ENCODE measurements at regions not wholly inside any gene's neighbourhood (a gene's known extent, or its start where the extent isn't known, plus 50 kb on each side); places are given as distances from the start of the nearest gene placed in this dataset.

DNA sequence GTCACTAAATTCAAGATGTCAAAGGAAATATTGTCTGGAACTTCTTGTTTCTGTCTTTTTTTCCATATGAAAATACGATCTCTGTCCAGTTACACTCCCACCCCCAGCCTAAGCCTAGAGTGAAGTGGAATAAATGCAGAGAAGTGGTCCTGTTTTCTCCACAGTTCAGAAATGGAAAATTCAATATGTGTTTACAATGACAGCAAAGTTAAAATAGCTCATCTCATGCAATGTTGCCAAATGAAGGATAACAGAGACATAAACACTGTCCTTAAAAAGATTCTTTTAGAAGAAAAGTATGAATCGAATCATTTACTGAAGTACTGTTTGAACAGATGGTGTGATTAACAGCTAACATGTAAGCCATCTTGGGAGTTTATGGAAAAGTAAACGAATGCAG lies 160.8 kb upstream of the STK26 start:
- Histone ChIP-seq H3K9me1 (replicated peaks; ENCODE audit: control insufficient read depth, extremely low read depth, insufficient read depth, low read length) (no peaks in the 10 kb centered on the region), H2AFZ (ENCODE audit: low read depth, low read length) (no peak overlapping the region), H3K9me3 (replicated peaks; ENCODE audit: control insufficient read depth, insufficient read depth, low read length) (no peaks in the 10 kb centered on the region), H3K79me2 (ENCODE audit: control insufficient read depth, insufficient read depth, low read length) (no peaks in the 10 kb centered on the region), H3K4me3 (replicated peaks in 1 of 3; ENCODE audit: insufficient read depth in 1 of 3, low read depth in 1 of 3, low read length in 3 of 3) (no peak overlapping the region), H3K9ac (replicated peaks; ENCODE audit: extremely low read depth, insufficient read depth, low read length) (no peak overlapping the region), H4K20me1 (replicated peaks; ENCODE audit: control insufficient read depth, extremely low read depth, insufficient read depth, low read length) (no peaks in the 10 kb centered on the region), H3K4me2 (ENCODE audit: insufficient read depth, low read length) (no peak overlapping the region), H3K27ac (ENCODE audit: insufficient read depth, low read depth, low read length) (no peak overlapping the region), H3K4me1 (ENCODE audit: control insufficient read depth, extremely low read depth, insufficient read depth, low read length) (no peaks in the 10 kb centered on the region), H3K36me3 (ENCODE audit: control insufficient read depth in 2 of 2, extremely low read depth in 1 of 2, insufficient read depth in 2 of 2, low read length in 2 of 2) (no peaks in the 10 kb centered on the region), H3K27me3 (ENCODE audit: control insufficient read depth in 2 of 2, insufficient read depth in 2 of 2, low read length in 2 of 2) (peaks cover 0 to 3% of the 10 kb centered on the region in 2 experiments)
- dilution Hi-C loops (cut with MboI; ENCODE audit: extremely low pct_ligation_motif_present, low sequenced_read_pairs), result no loop called here
- intact Hi-C loops (cut with micrococcal nuclease), result no loop called here
- ChIA-PET POLR2A (no interaction called here), CTCF (no interaction called here)
- no peak for FAIRE-seq
- BruUV-seq (replicated peaks), result no TSS peak
- TF ChIP-seq JUN (IDR thresholded peaks at IDR 0.05; ENCODE audit: borderline replicate concordance, insufficient read depth, insufficient read length, low read depth), result no peak
- no peak for TF ChIP-seq EZH2 (IDR thresholded peaks at IDR 0.05; ENCODE audit: borderline replicate concordance, low read depth, low read length, severe bottlenecking)
- no peak for TF ChIP-seq POLR2AphosphoS5 (IDR thresholded peaks at IDR 0.05; ENCODE audit: insufficient read depth, low read depth, low read length)
- no peak for TF ChIP-seq GATA2 (IDR thresholded peaks at IDR 0.05; ENCODE audit: insufficient read depth, insufficient read length, low read depth, low read length)
- TF ChIP-seq MYC (IDR thresholded peaks at IDR 0.05; ENCODE audit: low read depth, low read length), result no peak
- TF ChIP-seq, protein P1, sequence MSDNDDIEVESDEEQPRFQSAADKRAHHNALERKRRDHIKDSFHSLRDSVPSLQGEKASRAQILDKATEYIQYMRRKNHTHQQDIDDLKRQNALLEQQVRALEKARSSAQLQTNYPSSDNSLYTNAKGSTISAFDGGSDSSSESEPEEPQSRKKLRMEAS (IDR thresholded peaks at IDR 0.05; ENCODE audit: insufficient read depth, insufficient read length), result no peak
- TF ChIP-seq POLR2A (IDR thresholded peaks at IDR 0.05; ENCODE audit: low read depth, low read length), result no peak
- TF ChIP-seq FOS (IDR thresholded peaks at IDR 0.05; ENCODE audit: borderline replicate concordance, insufficient read depth, low read length), result no peak
- TF ChIP-seq, protein P2, sequence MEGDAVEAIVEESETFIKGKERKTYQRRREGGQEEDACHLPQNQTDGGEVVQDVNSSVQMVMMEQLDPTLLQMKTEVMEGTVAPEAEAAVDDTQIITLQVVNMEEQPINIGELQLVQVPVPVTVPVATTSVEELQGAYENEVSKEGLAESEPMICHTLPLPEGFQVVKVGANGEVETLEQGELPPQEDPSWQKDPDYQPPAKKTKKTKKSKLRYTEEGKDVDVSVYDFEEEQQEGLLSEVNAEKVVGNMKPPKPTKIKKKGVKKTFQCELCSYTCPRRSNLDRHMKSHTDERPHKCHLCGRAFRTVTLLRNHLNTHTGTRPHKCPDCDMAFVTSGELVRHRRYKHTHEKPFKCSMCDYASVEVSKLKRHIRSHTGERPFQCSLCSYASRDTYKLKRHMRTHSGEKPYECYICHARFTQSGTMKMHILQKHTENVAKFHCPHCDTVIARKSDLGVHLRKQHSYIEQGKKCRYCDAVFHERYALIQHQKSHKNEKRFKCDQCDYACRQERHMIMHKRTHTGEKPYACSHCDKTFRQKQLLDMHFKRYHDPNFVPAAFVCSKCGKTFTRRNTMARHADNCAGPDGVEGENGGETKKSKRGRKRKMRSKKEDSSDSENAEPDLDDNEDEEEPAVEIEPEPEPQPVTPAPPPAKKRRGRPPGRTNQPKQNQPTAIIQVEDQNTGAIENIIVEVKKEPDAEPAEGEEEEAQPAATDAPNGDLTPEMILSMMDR (IDR thresholded peaks at IDR 0.05; ENCODE audit: extremely low read depth in 1 of 2, insufficient read depth in 1 of 2, low read depth in 1 of 2, low read length in 2 of 2), result no peak
- DNase-seq (ENCODE audit: low read depth, low spot score), result no peak

Data from endothelial cell of umbilical vein (primary cell).